Common myeloid progenitor, CD34-positive (primary cell): ENCODE measurements at regions not wholly inside any gene's neighbourhood (a gene's known extent, or its start where the extent isn't known, plus 50 kb on each side); places are given as distances from the start of the nearest gene placed in this dataset.
"Not testable (repeated sequence)": the region's sequence is repeated elsewhere in the genome, so short reads cannot be mapped to it uniquely, and the experiment has no call there.

Experiments used
- CTCF ChIA-PET: fragments of 350-600 bp; sonication (Branson Sonifier 250); formaldehyde crosslinking; loops from one replicate; lab custom pipeline; 2021; ENCODE audit warnings: antibody characterized with exemption; lab: Charles Lee
- POLR2A ChIA-PET: fragments of 350-600 bp; sonication (Branson Sonifier 250); formaldehyde crosslinking; loops from one replicate; lab custom pipeline; 2021; ENCODE audit warnings: antibody characterized with exemption; lab: Charles Lee
- DNase-seq, 3 donors: peaks; one replicate each; pipeline versions ENCODE4 v3.0.0 to v3.0.0-alpha.2; 2013
- H3K27ac ChIP-seq, 2 experiments: 1 replicate in 1 of 2; 2 replicates in 1 of 2; pipeline ENCODE4 v1.7.0; 2013; ENCODE audit warnings: inconsistent platforms in 2 of 2, low read length in 2 of 2, mild to moderate bottlenecking in 2 of 2, low read depth in 1 of 2, moderate library complexity in 1 of 2; ENCODE audit not compliant: severe bottlenecking in 2 of 2, insufficient read depth in 1 of 2, poor library complexity in 1 of 2
- H3K27me3 ChIP-seq, 5 experiments: replicated peaks in 2 of 5; 1 replicate in 3 of 5; 2 replicates in 2 of 5; pipeline versions ENCODE4 v1.6.1 to v1.7.0; 2013; ENCODE audit warnings: low read length in 4 of 5, mild to moderate bottlenecking in 2 of 5, moderate library complexity in 2 of 5, inconsistent platforms in 1 of 5; ENCODE audit not compliant: insufficient read depth in 5 of 5, control insufficient read depth in 4 of 5
- H3K36me3 ChIP-seq, 4 experiments: 1 replicate in 2 of 4; 2 replicates in 2 of 4; pipeline versions ENCODE4 v1.6.1 to v1.7.0; 2013; ENCODE audit warnings: low read length in 3 of 4, control low read depth in 1 of 4, mild to moderate bottlenecking in 1 of 4; ENCODE audit not compliant: control insufficient read depth in 4 of 4, insufficient read depth in 4 of 4
- H3K4me1 ChIP-seq, 4 experiments: 1 replicate in 3 of 4; 2 replicates in 1 of 4; pipeline versions ENCODE4 v1.6.1 to v1.7.1; 2013; ENCODE audit warnings: low read length in 3 of 4, mild to moderate bottlenecking in 3 of 4, control low read depth in 1 of 4, inconsistent platforms in 1 of 4, moderate library complexity in 1 of 4; ENCODE audit not compliant: control insufficient read depth in 4 of 4, insufficient read depth in 4 of 4; ENCODE audit errors: control extremely low read depth in 1 of 4
- H3K4me3 ChIP-seq, 7 experiments: 1 replicate in 4 of 7; 2 replicates in 3 of 7; pipeline versions ENCODE4 v1.5.1 to v1.7.0; 2013; ENCODE audit warnings: mild to moderate bottlenecking in 7 of 7, low read length in 6 of 7, moderate library complexity in 6 of 7, inconsistent platforms in 2 of 7, low read depth in 2 of 7, control low read depth in 1 of 7; ENCODE audit not compliant: insufficient read depth in 4 of 7, control insufficient read depth in 1 of 7; ENCODE audit errors: extremely low read depth in 1 of 7
- H3K9me3 ChIP-seq, 5 experiments: 1 replicate in 4 of 5; 2 replicates in 1 of 5; pipeline versions ENCODE4 v1.6.1 to v1.7.1; 2013; ENCODE audit warnings: low read length in 4 of 5, mild to moderate bottlenecking in 2 of 5, inconsistent platforms in 1 of 5, low read depth in 1 of 5, moderate library complexity in 1 of 5; ENCODE audit not compliant: control insufficient read depth in 4 of 5, insufficient read depth in 2 of 5; ENCODE audit errors: control extremely low read depth in 1 of 5
- WGBS: methylation state at CpG from one replicate; pipeline ENCODE4 v1.1.5; 2013; ENCODE audit not compliant: insufficient coverage; 5-methylcytosine and 5-hydroxymethylcytosine counted together

DNA sequence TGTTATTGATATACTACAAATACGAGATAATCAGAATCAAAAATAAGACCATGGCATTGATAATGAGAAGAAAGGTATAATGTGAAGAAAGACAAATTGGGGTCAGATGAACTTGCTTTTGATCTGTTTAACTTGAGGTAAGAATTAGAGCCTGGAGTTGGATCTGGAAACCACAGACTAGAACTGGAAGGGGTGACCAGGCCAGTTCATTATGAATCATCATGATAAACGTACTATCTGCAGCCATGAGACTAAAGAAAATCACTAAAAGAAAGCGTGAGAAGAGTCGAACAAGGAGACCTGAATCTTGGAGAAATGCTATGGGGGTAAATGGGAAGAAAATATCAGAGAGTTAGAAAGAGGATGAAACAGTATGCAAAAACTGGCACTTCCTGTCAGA is 967.5 kb downstream of the NR2F1-AS1 start:
- POLR2A ChIA-PET = no interaction called here
- no peak for DNase-seq
- 100% methylated on average over 3 of the region's 4 CpGs for WGBS

DNA sequence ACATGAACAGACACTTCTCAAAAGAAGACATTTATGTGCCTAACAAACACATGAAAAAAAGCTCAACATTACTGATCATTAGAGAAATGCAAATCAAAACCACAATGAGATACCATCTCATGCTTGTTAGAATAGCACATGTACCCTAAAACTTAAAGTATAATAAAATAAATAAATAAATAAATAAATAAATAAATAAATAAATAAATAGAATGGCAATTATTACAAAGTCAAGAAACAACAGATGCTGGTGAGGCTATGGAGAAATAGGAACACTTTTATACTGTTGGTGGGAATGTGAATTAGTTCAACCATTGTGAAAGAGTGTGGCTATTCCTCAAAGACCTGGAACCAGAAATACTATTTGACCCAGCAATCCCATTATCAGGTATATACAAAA is 970.6 kb downstream of the NR2F1-AS1 start:
- H3K27ac ChIP-seq, DNase-seq, H3K4me3 ChIP-seq, POLR2A ChIA-PET, H3K4me1 ChIP-seq, H3K27me3 ChIP-seq, CTCF ChIA-PET, H3K36me3 ChIP-seq, H3K9me3 ChIP-seq: not testable (repeated sequence)

More for the DNA sequence above, 967.5 kb downstream of the NR2F1-AS1 start:
- no peak overlapping the region for H3K27ac ChIP-seq
- H3K27me3 ChIP-seq = no peaks in the 10 kb centered on the region
- CTCF ChIA-PET = no interaction called here
- no peaks in the 10 kb centered on the region for H3K9me3 ChIP-seq
- no peak overlapping the region for H3K4me3 ChIP-seq
- H3K4me1 ChIP-seq = no peaks in the 10 kb centered on the region
- no peaks in the 10 kb centered on the region for H3K36me3 ChIP-seq

DNA sequence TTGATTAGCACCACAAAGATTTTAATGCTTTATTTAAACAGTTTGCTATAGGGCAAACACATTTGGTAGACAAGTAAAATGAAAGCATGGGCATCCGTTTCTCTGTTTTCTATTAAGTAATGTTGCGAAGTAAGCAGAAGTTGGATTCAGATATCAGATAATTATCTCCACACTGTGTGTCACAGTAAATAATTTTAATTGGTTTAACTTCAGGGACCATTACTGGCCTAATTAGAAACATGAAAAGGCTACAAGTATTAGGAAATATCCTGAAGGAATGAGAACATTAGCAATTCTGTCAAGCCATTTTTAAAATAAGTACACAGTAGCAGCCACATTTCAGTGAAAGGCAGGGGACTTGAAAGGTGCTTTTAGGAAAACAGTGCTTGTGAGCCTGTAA is 975.4 kb downstream of the NR2F1-AS1 start:
- no peak overlapping the region for H3K27ac ChIP-seq
- no peaks in the 10 kb centered on the region for H3K9me3 ChIP-seq
- POLR2A ChIA-PET = no interaction called here
- H3K4me1 ChIP-seq = no peaks in the 10 kb centered on the region
- H3K4me3 ChIP-seq = no peak overlapping the region
- WGBS = no CpG with 5 or more reads among the region's 2 CpGs
- no peak for DNase-seq
- CTCF ChIA-PET = no interaction called here
- no peaks in the 10 kb centered on the region for H3K36me3 ChIP-seq
- no peaks in the 10 kb centered on the region for H3K27me3 ChIP-seq

GRCh38 chr5:92599217-92599810 is 981.7 kb downstream of the NR2F1-AS1 start:
- no peaks in the 10 kb centered on the region for H3K9me3 ChIP-seq
- POLR2A ChIA-PET = no interaction called here
- H3K36me3 ChIP-seq = no peaks in the 10 kb centered on the region
- no peak overlapping the region for H3K27ac ChIP-seq
- no peak overlapping the region for H3K4me3 ChIP-seq
- H3K4me1 ChIP-seq = no peaks in the 10 kb centered on the region
- no CpG with 5 or more reads among the region's 1 CpG for WGBS
- CTCF ChIA-PET = no interaction called here
- H3K27me3 ChIP-seq = no peaks in the 10 kb centered on the region
- no peak for DNase-seq

DNA sequence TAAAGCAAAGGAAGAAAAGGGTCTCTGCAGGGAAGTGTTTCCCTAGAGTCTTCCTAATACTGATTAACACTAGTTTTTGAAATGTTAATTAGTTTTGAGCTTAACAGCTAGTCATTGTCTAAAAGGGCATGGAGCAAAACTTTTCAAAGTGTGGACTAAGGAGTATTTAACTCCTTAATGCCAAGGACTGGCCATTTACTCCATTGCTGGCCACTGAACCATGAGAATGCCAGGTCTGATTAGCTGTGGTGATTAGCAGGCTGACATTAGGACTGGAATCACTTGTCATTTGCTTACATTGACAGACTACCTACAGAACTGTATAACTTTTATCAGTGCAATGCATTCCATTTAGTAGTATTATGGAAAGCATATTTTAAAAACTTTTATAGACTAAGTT is 987.0 kb downstream of the NR2F1-AS1 start:
- no peaks in the 10 kb centered on the region for H3K27me3 ChIP-seq
- ChIA-PET POLR2A (no interaction called here), CTCF (no interaction called here)
- no peak overlapping the region for H3K27ac ChIP-seq
- no peak for DNase-seq
- H3K36me3 ChIP-seq = no peaks in the 10 kb centered on the region
- H3K9me3 ChIP-seq = no peaks in the 10 kb centered on the region
- no peak overlapping the region for H3K4me3 ChIP-seq
- H3K4me1 ChIP-seq = no peaks in the 10 kb centered on the region

DNA sequence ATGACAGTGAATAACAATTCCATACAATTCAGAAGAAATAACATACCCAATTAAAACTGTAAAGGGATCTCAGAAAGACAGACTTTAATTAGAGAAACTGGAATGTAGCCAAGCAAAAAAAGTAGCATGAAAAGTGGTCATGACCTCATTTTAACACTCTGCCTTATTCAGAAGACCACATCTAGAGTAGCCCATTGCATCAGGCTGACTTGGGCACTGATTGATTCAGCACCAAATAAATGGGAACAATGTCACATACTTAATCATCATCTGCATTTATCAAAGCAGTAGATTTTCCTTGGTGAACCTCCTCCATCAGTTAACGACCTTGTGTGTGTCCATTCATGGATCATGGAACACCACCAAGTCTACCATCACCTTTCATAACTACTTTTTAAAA is 992.1 kb downstream of the NR2F1-AS1 start:
- Histone ChIP-seq H3K4me1 (no peaks in the 10 kb centered on the region), H3K9me3 (peaks cover 0 to 1% (median 0%) of the 10 kb centered on the region in 5 experiments), H3K4me3 (no peak overlapping the region), H3K36me3 (no peaks in the 10 kb centered on the region), H3K27me3 (no peaks in the 10 kb centered on the region), H3K27ac (no peak overlapping the region)
- CTCF ChIA-PET = no interaction called here
- WGBS = no CpG with 5 or more reads among the region's 1 CpG
- DNase-seq = no peak
- POLR2A ChIA-PET = no interaction called here

GRCh38 chr5:92581690-92582089 is 999.3 kb downstream of the NR2F1-AS1 start:
- WGBS = no CpG with 5 or more reads among the region's 3 CpGs
- no peak overlapping the region for H3K4me3 ChIP-seq

More at GRCh38 chr5:92581690-92582089, 999.3 kb downstream of the NR2F1-AS1 start:
- H3K27ac ChIP-seq = no peak overlapping the region
- ChIA-PET POLR2A (no interaction called here), CTCF (interaction anchor here (1.0 kb wide), 1 partner anchor 12 kb away, joined by 3 read pairs; no protein-coding TSS in a partner anchor)
- H3K9me3 ChIP-seq = no peaks in the 10 kb centered on the region
- H3K4me1 ChIP-seq = no peaks in the 10 kb centered on the region
- no peak for DNase-seq
- no peaks in the 10 kb centered on the region for H3K27me3 ChIP-seq
- H3K36me3 ChIP-seq = no peaks in the 10 kb centered on the region
